Liver (tissue), 8 donors: ENCODE measurements at regions not wholly inside any gene's neighbourhood (a gene's known extent, or its start where the extent isn't known, plus 50 kb on each side); places are given as distances from the start of the nearest gene placed in this dataset.

Experiments
- DNase-seq: peaks from one replicate; pipeline ENCODE4 v3.0.0-alpha.2; 2017; ENCODE audit warnings: low spot score
- H3K27ac ChIP-seq, 2 donors: one replicate each; pipeline ENCODE4 v1.7.0; 2013; ENCODE audit warnings: inconsistent platforms in 2 of 2, low read length in 2 of 2, control low read depth in 1 of 2, low read depth in 1 of 2, mild to moderate bottlenecking in 1 of 2
- H3K27me3 ChIP-seq, 4 donors: one replicate each; pipeline versions ENCODE4 v1.6.1 to v1.7.0; 2013; ENCODE audit warnings: low read length in 3 of 4, inconsistent platforms in 1 of 4, mild to moderate bottlenecking in 1 of 4, moderate library complexity in 1 of 4; ENCODE audit not compliant: control insufficient read depth in 4 of 4, insufficient read depth in 4 of 4
- H3K36me3 ChIP-seq, 4 donors: one replicate each; pipeline versions ENCODE4 v1.6.1 to v1.7.0; 2013; ENCODE audit warnings: low read length in 3 of 4, mild to moderate bottlenecking in 3 of 4, low read depth in 1 of 4, moderate library complexity in 1 of 4; ENCODE audit not compliant: control insufficient read depth in 4 of 4, insufficient read depth in 3 of 4
- H3K4me1 ChIP-seq, 4 donors: one replicate each; pipeline versions ENCODE4 v1.6.1 to v1.7.0; 2013; ENCODE audit warnings: low read length in 3 of 4, mild to moderate bottlenecking in 3 of 4, moderate library complexity in 1 of 4; ENCODE audit not compliant: control insufficient read depth in 4 of 4, insufficient read depth in 4 of 4
- H3K4me3 ChIP-seq, 3 donors: one replicate each; pipeline versions ENCODE4 v1.6.1 to v1.7.0; 2013; ENCODE audit warnings: low read length in 3 of 3, control low read depth in 1 of 3, low read depth in 1 of 3, mild to moderate bottlenecking in 1 of 3
- H3K9ac ChIP-seq, 2 donors: one replicate each; pipeline ENCODE4 v1.7.0; 2013; ENCODE audit warnings: low read length in 2 of 2, mild to moderate bottlenecking in 2 of 2, moderate library complexity in 2 of 2, control low read depth in 1 of 2, low read depth in 1 of 2
- H3K9me3 ChIP-seq, 4 donors: one replicate each; pipeline versions ENCODE4 v1.6.1 to v1.7.0; 2013; ENCODE audit warnings: low read length in 3 of 4; ENCODE audit not compliant: control insufficient read depth in 4 of 4
- FOXA1 ChIP-seq: IDR thresholded peaks from 2 replicates; pipeline ENCODE4 v1.6.1; 2016; ENCODE audit warnings: antibody characterized with exemption
- FOXA2 ChIP-seq: IDR thresholded peaks from 2 replicates; pipeline ENCODE4 v1.6.1; 2016; ENCODE audit warnings: antibody characterized with exemption
- GABPA ChIP-seq, 2 donors: IDR thresholded peaks in 1 of 2; conservative IDR thresholded peaks in 1 of 2; 2 replicates each; pipeline ENCODE4 v1.6.1; 2016; ENCODE audit warnings: antibody characterized with exemption in 2 of 2, mild to moderate bottlenecking in 1 of 2, moderate library complexity in 1 of 2
- HNF4A ChIP-seq, 2 donors: conservative IDR thresholded peaks; 2 replicates each; pipeline ENCODE4 v1.6.1; 2016; ENCODE audit warnings: antibody characterized with exemption in 2 of 2, mild to moderate bottlenecking in 2 of 2
- HNF4G ChIP-seq: IDR thresholded peaks from 2 replicates; pipeline ENCODE4 v1.6.1; 2016; ENCODE audit warnings: antibody characterized with exemption
- JUND ChIP-seq, 2 donors: IDR thresholded peaks; 2 replicates each; pipeline ENCODE4 v1.6.1; 2016; ENCODE audit warnings: antibody characterized with exemption in 2 of 2
- NR2F2 ChIP-seq: IDR thresholded peaks from 2 replicates; pipeline ENCODE4 v1.6.1; 2016; ENCODE audit warnings: antibody characterized with exemption
- REST ChIP-seq: IDR thresholded peaks from 2 replicates; pipeline ENCODE4 v1.6.1; 2016; ENCODE audit warnings: antibody characterized with exemption, mild to moderate bottlenecking
- RXRA ChIP-seq, 2 donors: IDR thresholded peaks; 2 replicates each; pipeline ENCODE4 v1.6.1; 2017 to 2018; ENCODE audit warnings: antibody characterized with exemption in 2 of 2, mild to moderate bottlenecking in 1 of 2
- SP1 ChIP-seq: IDR thresholded peaks from 2 replicates; pipeline ENCODE4 v1.6.1; 2018; ENCODE audit warnings: antibody characterized with exemption, mild to moderate bottlenecking
- TAF1 ChIP-seq: conservative IDR thresholded peaks from 2 replicates; pipeline ENCODE4 v1.6.1; 2016; ENCODE audit warnings: antibody characterized with exemption, mild to moderate bottlenecking
- YY1 ChIP-seq: IDR thresholded peaks from 2 replicates; pipeline ENCODE4 v1.6.1; 2016; ENCODE audit warnings: antibody characterized with exemption, mild to moderate bottlenecking
- ZBTB33 ChIP-seq: IDR thresholded peaks from 2 replicates; pipeline ENCODE4 v1.6.1; 2016; ENCODE audit warnings: antibody characterized with exemption
- WGBS: extraction: QIAGEN DNeasy Blood & Tissue Kit; methylation state at CpG from one replicate; pipeline ENCODE4 v1.1.7; 2013; 5-methylcytosine and 5-hydroxymethylcytosine counted together
- TF ChIP-seq, protein P1 (sequence below): IDR thresholded peaks from 2 replicates; pipeline ENCODE4 v1.6.1; 2016; ENCODE audit warnings: antibody characterized with exemption
- TF ChIP-seq, protein P2 (sequence below): fragments of 150-350 bp; IDR thresholded peaks from 2 replicates; pipeline ENCODE4 v1.5.1; 2017; ENCODE audit warnings: improper control_type of control experiment, low read depth, low read length; ENCODE audit not compliant: missing input control
- donor health status: healthy.
- donor health status: healthy.
- donor health status: healthy.
- donor health status: healthy.
- donor health status: healthy.

DNA sequence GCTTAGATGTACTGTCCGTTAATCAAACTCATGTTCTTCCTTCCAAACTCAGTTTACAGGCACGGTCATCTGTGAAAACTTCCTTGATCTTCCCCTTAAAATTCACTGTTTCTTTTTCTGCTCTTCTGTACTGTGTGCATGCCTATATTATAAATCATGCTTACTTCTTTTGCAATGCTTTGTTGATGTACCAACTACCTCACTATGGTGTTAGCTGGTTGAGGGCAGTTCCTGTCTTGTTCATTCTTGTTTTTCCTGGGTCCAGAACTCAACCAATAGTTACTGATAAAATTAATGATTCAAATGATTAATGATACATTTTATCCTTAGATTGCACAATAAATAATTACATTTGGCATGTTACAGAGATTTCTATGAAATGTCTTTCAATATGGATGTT, 163.8 kb downstream of the CHRM3 start:
- H3K27me3 ChIP-seq, result no peaks in the 10 kb centered on the region
- no peaks in the 10 kb centered on the region for H3K36me3 ChIP-seq
- TF ChIP-seq RXRA (IDR thresholded peaks at IDR 0.05) (no peak), ZBTB33 (no peak), JUND (IDR thresholded peaks at IDR 0.05) (no peak), FOXA2 (no peak), YY1 (no peak), NR2F2 (no peak)
- TF ChIP-seq, protein P1, sequence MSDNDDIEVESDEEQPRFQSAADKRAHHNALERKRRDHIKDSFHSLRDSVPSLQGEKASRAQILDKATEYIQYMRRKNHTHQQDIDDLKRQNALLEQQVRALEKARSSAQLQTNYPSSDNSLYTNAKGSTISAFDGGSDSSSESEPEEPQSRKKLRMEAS, result no peak
- TF ChIP-seq, protein P2, sequence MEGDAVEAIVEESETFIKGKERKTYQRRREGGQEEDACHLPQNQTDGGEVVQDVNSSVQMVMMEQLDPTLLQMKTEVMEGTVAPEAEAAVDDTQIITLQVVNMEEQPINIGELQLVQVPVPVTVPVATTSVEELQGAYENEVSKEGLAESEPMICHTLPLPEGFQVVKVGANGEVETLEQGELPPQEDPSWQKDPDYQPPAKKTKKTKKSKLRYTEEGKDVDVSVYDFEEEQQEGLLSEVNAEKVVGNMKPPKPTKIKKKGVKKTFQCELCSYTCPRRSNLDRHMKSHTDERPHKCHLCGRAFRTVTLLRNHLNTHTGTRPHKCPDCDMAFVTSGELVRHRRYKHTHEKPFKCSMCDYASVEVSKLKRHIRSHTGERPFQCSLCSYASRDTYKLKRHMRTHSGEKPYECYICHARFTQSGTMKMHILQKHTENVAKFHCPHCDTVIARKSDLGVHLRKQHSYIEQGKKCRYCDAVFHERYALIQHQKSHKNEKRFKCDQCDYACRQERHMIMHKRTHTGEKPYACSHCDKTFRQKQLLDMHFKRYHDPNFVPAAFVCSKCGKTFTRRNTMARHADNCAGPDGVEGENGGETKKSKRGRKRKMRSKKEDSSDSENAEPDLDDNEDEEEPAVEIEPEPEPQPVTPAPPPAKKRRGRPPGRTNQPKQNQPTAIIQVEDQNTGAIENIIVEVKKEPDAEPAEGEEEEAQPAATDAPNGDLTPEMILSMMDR, result no peak
- WGBS, result 89% methylated on average over 2 of the region's 2 CpGs
- no peak overlapping the region for H3K9ac ChIP-seq
- H3K27ac ChIP-seq, result no peak overlapping the region
- H3K9me3 ChIP-seq, result no peaks in the 10 kb centered on the region
- DNase-seq, result no peak
- no peaks in the 10 kb centered on the region for H3K4me1 ChIP-seq
- H3K4me3 ChIP-seq, result no peak overlapping the region

GRCh38 chr1:239555350-239555749, 169.0 kb downstream of the CHRM3 start:
- Histone ChIP-seq H3K9me3 (no peaks in the 10 kb centered on the region), H3K36me3 (no peaks in the 10 kb centered on the region), H3K4me1 (no peaks in the 10 kb centered on the region), H3K9ac (no peak overlapping the region), H3K4me3 (no peak overlapping the region), H3K27ac (no peak overlapping the region), H3K27me3 (no peaks in the 10 kb centered on the region)
- TF ChIP-seq GABPA (IDR thresholded peaks at IDR 0.05 in 1 of 2, conservative IDR thresholded peaks at IDR 0.05 in 1 of 2), result no peak
- TF ChIP-seq SP1, result no peak
- TF ChIP-seq HNF4A (conservative IDR thresholded peaks at IDR 0.05), result no peak
- TF ChIP-seq, protein P1, result no peak
- TF ChIP-seq, protein P2, result no peak
- TF ChIP-seq JUND (IDR thresholded peaks at IDR 0.05), result no peak
- no peak for TF ChIP-seq YY1
- TF ChIP-seq ZBTB33, result no peak
- TF ChIP-seq TAF1, result no peak
- no peak for TF ChIP-seq REST
- no peak for TF ChIP-seq FOXA1
- TF ChIP-seq HNF4G, result no peak
- DNase-seq, result no peak
- WGBS, result 77% methylated on average over 4 of the region's 4 CpGs
